NB4 (cell line): ENCODE measurements at regions not wholly inside any gene's neighbourhood (a gene's known extent, or its start where the extent isn't known, plus 50 kb on each side); places are given as distances from the start of the nearest gene placed in this dataset.

Experiments
- MYC ChIP-seq: IDR thresholded peaks from 2 replicates; pipeline ENCODE4 v1.6.1; 2011; ENCODE audit warnings: low read depth, low read length
- POLR2A ChIP-seq: IDR thresholded peaks from 2 replicates; pipeline ENCODE4 v1.6.1; 2011; ENCODE audit warnings: mild to moderate bottlenecking; ENCODE audit not compliant: insufficient read length; ENCODE audit errors: extremely low read depth
- TF ChIP-seq, protein P1 (sequence below): IDR thresholded peaks from 2 replicates; pipeline ENCODE4 v1.6.1; 2011; ENCODE audit warnings: low read depth, low read length
- TF ChIP-seq, protein P2 (sequence below): IDR thresholded peaks from one replicate; pipeline ENCODE4 v1.5.1; 2012; ENCODE audit warnings: low read depth, low read length

DNA sequence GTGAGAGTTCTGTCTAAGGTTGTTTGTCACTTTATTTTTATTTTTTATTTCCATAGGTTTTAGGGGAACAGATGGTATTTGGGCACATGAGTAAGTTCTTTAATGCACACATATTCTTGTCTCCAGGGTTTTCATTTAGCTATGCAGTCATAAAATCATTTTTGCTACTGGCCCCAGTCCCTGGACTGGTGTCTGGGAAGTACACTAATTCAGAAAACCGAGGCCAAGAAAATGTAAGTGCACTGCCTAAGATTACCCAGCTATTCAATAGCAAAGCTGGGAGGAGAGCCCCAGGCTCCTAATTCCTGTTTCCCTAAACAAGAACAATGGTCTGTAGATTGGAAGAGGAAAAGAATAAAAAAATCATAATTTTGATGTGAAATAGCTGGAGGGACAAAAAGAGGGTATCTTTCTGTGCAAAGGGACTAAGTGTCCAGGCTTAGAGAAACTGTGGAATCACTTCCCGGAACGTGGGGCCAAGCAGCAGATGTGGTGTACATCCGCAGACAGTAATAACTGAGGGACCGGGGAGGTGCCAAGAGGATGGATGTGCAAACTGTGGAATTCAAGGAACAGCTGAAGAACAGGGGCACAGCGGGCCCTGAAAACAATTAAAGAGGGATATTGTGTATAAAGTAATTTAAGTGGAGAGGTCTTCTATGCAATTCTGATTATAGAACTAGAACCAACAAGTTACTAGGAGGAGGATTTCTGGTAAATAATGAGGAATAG is 236.3 kb downstream of the ACKR3 start:
- TF ChIP-seq POLR2A: no peak
- TF ChIP-seq, protein P1, sequence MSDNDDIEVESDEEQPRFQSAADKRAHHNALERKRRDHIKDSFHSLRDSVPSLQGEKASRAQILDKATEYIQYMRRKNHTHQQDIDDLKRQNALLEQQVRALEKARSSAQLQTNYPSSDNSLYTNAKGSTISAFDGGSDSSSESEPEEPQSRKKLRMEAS: no peak
- TF ChIP-seq, protein P2, sequence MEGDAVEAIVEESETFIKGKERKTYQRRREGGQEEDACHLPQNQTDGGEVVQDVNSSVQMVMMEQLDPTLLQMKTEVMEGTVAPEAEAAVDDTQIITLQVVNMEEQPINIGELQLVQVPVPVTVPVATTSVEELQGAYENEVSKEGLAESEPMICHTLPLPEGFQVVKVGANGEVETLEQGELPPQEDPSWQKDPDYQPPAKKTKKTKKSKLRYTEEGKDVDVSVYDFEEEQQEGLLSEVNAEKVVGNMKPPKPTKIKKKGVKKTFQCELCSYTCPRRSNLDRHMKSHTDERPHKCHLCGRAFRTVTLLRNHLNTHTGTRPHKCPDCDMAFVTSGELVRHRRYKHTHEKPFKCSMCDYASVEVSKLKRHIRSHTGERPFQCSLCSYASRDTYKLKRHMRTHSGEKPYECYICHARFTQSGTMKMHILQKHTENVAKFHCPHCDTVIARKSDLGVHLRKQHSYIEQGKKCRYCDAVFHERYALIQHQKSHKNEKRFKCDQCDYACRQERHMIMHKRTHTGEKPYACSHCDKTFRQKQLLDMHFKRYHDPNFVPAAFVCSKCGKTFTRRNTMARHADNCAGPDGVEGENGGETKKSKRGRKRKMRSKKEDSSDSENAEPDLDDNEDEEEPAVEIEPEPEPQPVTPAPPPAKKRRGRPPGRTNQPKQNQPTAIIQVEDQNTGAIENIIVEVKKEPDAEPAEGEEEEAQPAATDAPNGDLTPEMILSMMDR: no peak
- no peak for TF ChIP-seq MYC
